GM12865 (cell line): ENCODE measurements at regions not wholly inside any gene's neighbourhood (a gene's known extent, or its start where the extent isn't known, plus 50 kb on each side); places are given as distances from the start of the nearest gene placed in this dataset.

Experiments used
- DNase-seq: peaks from one replicate; pipeline ENCODE4 v3.0.0; 2010; ENCODE audit warnings: low read depth
- H3K4me3 ChIP-seq: 2 replicates; pipeline ENCODE4 v1.5.1; 2011; ENCODE audit warnings: mild to moderate bottlenecking, low read depth, low read length, control low read depth
- TF ChIP-seq, protein P1 (sequence below): IDR thresholded peaks from 2 replicates; pipeline ENCODE4 v1.5.1; 2011; ENCODE audit warnings: low read length, control low read depth, low read depth, inconsistent platforms; ENCODE audit not compliant: insufficient read depth; ENCODE audit errors: missing control alignments

DNA sequence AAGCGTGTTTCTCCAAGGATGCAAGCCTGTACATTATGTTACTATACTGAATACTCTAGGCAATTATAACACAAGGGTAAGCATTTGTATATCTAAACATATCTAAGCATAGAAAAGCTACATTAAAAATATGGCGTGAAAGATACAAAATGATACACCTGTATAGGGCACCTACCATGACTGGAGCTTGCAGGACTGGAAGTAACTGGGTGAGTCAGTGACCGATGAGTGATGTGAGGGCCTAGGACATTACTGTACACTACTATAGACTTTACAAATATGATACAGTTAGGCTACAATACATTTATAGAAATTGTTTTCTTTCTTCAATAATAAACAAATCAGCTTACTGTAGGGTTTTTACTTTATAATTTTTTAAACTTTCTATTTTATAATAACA, 1127.2 kb upstream of the LRRN3 start:
- TF ChIP-seq, protein P1, sequence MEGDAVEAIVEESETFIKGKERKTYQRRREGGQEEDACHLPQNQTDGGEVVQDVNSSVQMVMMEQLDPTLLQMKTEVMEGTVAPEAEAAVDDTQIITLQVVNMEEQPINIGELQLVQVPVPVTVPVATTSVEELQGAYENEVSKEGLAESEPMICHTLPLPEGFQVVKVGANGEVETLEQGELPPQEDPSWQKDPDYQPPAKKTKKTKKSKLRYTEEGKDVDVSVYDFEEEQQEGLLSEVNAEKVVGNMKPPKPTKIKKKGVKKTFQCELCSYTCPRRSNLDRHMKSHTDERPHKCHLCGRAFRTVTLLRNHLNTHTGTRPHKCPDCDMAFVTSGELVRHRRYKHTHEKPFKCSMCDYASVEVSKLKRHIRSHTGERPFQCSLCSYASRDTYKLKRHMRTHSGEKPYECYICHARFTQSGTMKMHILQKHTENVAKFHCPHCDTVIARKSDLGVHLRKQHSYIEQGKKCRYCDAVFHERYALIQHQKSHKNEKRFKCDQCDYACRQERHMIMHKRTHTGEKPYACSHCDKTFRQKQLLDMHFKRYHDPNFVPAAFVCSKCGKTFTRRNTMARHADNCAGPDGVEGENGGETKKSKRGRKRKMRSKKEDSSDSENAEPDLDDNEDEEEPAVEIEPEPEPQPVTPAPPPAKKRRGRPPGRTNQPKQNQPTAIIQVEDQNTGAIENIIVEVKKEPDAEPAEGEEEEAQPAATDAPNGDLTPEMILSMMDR = no peak
- DNase-seq = no peak
- no peak overlapping the region for H3K4me3 ChIP-seq

DNA sequence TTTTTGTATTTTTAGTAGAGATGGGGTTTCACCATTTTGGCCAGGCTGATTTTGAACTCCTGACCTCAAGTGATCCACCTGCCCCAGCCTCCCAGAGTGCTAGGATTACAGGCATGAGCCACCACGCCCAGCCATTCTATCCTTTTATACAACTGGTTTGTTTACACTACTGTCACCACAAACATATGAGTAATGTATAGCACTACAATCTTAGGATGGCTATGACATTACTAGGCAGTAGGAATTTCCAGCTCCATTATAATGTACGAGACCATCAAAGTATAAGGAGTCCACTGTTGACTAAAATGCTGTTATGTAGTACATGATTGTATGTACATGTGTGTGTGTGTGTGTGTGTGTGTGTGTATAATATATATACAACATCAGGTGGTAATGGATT, 1126.1 kb upstream of the LRRN3 start:
- TF ChIP-seq, protein P1 = no peak
- DNase-seq = no peak
- H3K4me3 ChIP-seq = no peak overlapping the region

DNA sequence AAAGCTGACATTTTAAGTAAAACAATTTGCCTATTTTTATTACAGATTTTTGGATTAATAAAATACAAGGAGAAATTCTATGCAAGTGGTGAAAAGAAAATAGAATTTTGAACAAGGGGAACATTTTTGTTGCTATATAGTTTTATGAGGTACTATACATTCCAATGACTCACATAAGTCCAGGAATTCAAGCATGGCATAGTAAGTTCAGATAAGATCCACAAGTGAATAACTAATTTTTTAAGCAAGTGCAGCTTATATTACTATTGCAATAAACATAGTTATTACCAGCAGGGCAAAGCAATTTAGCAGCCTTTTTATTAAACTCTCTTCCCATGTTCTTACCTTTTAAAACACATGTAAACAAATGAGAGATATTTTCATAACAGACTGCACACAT, 1123.5 kb upstream of the LRRN3 start:
- no peak for DNase-seq
- H3K4me3 ChIP-seq = no peak overlapping the region

DNA sequence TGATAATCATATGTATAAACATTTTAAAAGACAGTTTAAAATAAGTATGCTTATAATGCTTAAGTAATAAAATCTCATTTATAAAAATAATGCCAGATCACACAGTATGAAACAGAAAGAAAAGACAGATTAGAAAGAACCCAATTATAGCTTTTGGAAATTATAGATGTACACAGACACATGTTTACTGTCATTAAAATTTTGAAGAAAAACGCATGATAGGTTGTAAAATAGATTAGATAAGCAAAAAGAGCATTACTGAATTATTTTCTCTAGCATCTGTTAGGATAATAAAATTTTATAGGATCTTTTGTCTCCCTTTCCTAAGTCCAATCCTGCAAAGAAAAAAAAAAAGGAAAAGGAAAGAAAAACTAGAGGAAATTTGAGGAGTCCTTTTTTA, 1107.3 kb upstream of the LRRN3 start:
- TF ChIP-seq, protein P1 = no peak
- no peak for DNase-seq
- no peak overlapping the region for H3K4me3 ChIP-seq

More for the DNA sequence above, 1123.5 kb upstream of the LRRN3 start:
- TF ChIP-seq, protein P1 = no peak

DNA sequence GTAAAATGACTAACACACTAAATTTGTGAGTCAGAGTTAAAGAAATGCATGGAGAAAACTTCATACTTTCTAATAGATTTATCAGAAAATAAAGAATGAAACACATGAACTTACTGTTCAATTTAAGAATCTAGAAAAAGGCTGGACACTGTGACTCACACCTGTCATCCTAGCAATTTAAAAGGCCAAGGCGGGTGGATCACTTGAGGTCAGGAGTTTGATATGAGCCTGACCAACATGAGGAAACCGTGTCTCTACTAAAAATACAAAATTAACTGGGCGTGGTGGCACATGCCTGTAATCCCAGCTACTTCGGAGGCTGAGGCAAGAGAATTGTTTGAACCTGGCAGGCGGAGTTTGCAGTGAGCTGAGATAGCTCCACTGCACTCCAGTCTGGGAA, 1106.2 kb upstream of the LRRN3 start:
- no peak for DNase-seq
- H3K4me3 ChIP-seq = no peak overlapping the region
- TF ChIP-seq, protein P1 = no peak

DNA sequence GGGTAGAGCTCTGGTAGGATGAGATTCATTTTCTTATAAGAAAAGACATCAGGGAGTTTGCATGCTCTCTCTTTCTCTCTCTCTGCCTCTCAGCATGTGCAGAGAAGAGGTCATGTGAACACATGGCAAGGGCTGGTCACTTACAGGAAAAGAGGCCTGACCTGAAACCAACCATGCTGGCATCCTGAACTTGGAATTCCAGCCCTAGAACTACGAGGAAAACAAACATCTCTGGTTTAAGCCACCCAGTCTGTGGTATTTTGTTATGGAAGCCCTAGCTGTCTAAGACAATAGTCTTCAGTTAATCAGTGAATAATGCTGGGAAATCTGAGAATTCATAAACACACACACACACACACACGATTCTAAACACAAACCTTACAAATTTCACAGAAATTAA, 1104.2 kb upstream of the LRRN3 start:
- DNase-seq = no peak
- TF ChIP-seq, protein P1 = no peak
- no peak overlapping the region for H3K4me3 ChIP-seq

DNA sequence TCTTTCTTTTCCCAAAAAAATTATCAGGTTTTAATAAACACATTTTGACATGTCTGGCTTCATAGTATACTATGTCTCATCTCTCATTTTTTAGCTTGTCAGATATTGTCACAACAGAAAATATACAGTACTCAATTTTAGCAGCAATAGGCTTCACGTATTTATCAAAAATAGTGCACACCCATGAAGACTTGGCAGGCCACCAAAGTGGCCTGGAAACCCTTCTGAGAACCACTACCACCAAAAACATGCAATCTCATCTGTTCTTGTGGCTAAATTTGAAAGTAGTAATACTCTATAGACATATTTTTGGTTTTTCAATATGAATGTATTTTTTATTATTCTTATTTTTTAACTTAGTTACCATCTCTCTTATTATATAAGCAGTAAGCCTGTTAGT, 1094.5 kb upstream of the LRRN3 start:
- TF ChIP-seq, protein P1 = no peak

More for the DNA sequence above, 1094.5 kb upstream of the LRRN3 start:
- DNase-seq = no peak
- H3K4me3 ChIP-seq = no peak overlapping the region
